H9 (cell line): ENCODE measurements at regions not wholly inside any gene's neighbourhood (a gene's known extent, or its start where the extent isn't known, plus 50 kb on each side); places are given as distances from the start of the nearest gene placed in this dataset.

Experiments
- DNase-seq: peaks from one replicate; pipeline ENCODE4 v3.0.0-alpha.2; 2017
- H2AFZ ChIP-seq: one replicate; pipeline ENCODE4 v1.6.1; 2013; ENCODE audit warnings: mild to moderate bottlenecking, low read length, control low read depth, moderate library complexity
- H2AK5ac ChIP-seq: 2 replicates; pipeline ENCODE4 v1.6.1; 2013; ENCODE audit warnings: low read length, control low read depth, mixed read lengths; ENCODE audit not compliant: insufficient read length
- H2BK120ac ChIP-seq: one replicate; pipeline ENCODE4 v1.6.1; 2013; ENCODE audit warnings: low read depth, mild to moderate bottlenecking, low read length, control low read depth, inconsistent platforms; ENCODE audit not compliant: poor library complexity, severe bottlenecking
- H2BK12ac ChIP-seq: 2 replicates; pipeline ENCODE4 v1.6.1; 2013; ENCODE audit warnings: low read length, control low read depth, mixed read lengths, low read depth; ENCODE audit not compliant: insufficient read length
- H2BK15ac ChIP-seq: 2 replicates; pipeline ENCODE4 v1.6.1; 2013; ENCODE audit warnings: low read depth, low read length, control low read depth
- H2BK20ac ChIP-seq: one replicate; pipeline ENCODE4 v1.6.1; 2013; ENCODE audit warnings: low read depth, mild to moderate bottlenecking, low read length, control low read depth, inconsistent platforms; ENCODE audit not compliant: poor library complexity, severe bottlenecking
- H2BK5ac ChIP-seq: 2 replicates; pipeline ENCODE4 v1.6.1; 2013; ENCODE audit warnings: low read length, control low read depth, mixed read lengths; ENCODE audit not compliant: insufficient read length
- H3K14ac ChIP-seq: 2 replicates; pipeline ENCODE4 v1.6.1; 2013; ENCODE audit warnings: low read length, control low read depth; ENCODE audit not compliant: insufficient read depth
- H3K18ac ChIP-seq: 2 replicates; pipeline ENCODE4 v1.6.1; 2013; ENCODE audit warnings: low read depth, mild to moderate bottlenecking, mixed read lengths, low read length, control low read depth; ENCODE audit not compliant: insufficient read length
- H3K23ac ChIP-seq: 2 replicates; pipeline ENCODE4 v1.6.1; 2013; ENCODE audit warnings: low read length, control low read depth, mixed read lengths, low read depth; ENCODE audit not compliant: insufficient read length
- H3K23me2 ChIP-seq: 2 replicates; pipeline ENCODE4 v1.6.1; 2013; ENCODE audit warnings: low read depth, mild to moderate bottlenecking, mixed read lengths, low read length, control low read depth; ENCODE audit not compliant: insufficient read length, poor library complexity, severe bottlenecking
- H3K27ac ChIP-seq: 2 replicates; pipeline ENCODE4 v1.5.1; 2013; ENCODE audit warnings: low read length, control low read depth, mixed read lengths, low read depth; ENCODE audit not compliant: insufficient read length
- H3K27me3 ChIP-seq: 2 replicates; pipeline ENCODE4 v1.6.1; 2013; ENCODE audit warnings: low read length, control low read depth, inconsistent platforms; ENCODE audit not compliant: insufficient read depth
- H3K4ac ChIP-seq: 2 replicates; pipeline ENCODE4 v1.6.1; 2013; ENCODE audit warnings: low read depth, mild to moderate bottlenecking, control low read depth, inconsistent platforms, low read length, moderate library complexity
- H3K4me1 ChIP-seq: 2 replicates; pipeline ENCODE4 v1.6.1; 2013; ENCODE audit warnings: low read length, control low read depth, inconsistent platforms; ENCODE audit not compliant: insufficient read depth
- H3K4me2 ChIP-seq: 2 replicates; pipeline ENCODE4 v1.6.1; 2013; ENCODE audit warnings: low read length, control low read depth, mixed read lengths; ENCODE audit not compliant: insufficient read length, insufficient read depth
- H3K56ac ChIP-seq: 2 replicates; pipeline ENCODE4 v1.6.1; 2013; ENCODE audit warnings: low read depth, mild to moderate bottlenecking, mixed read lengths, low read length, control low read depth; ENCODE audit not compliant: insufficient read length
- H3K79me1 ChIP-seq: 2 replicates; pipeline ENCODE4 v1.6.1; 2013; ENCODE audit warnings: low read depth, mild to moderate bottlenecking, moderate library complexity, low read length, control low read depth, inconsistent platforms; ENCODE audit not compliant: insufficient read depth, poor library complexity, severe bottlenecking
- H3K79me2 ChIP-seq: 2 replicates; pipeline ENCODE4 v1.6.1; 2013; ENCODE audit warnings: low read length, control low read depth, inconsistent platforms; ENCODE audit not compliant: insufficient read depth
- H3K9ac ChIP-seq: 2 replicates; pipeline ENCODE4 v1.6.1; 2013; ENCODE audit warnings: low read length, control low read depth, mixed read lengths; ENCODE audit not compliant: insufficient read length; ENCODE audit errors: extremely low read depth
- H3K9me3 ChIP-seq: one replicate; pipeline ENCODE4 v1.6.1; 2013; ENCODE audit warnings: low read depth, low read length, inconsistent platforms; ENCODE audit not compliant: control insufficient read depth
- H3T11ph ChIP-seq: one replicate; pipeline ENCODE4 v1.6.1; 2013; ENCODE audit warnings: mild to moderate bottlenecking, low read length, control low read depth, inconsistent platforms
- H4K20me1 ChIP-seq: one replicate; pipeline ENCODE4 v1.6.1; 2013; ENCODE audit not compliant: control insufficient read depth, insufficient read length, insufficient read depth
- H4K5ac ChIP-seq: 2 replicates; pipeline ENCODE4 v1.6.1; 2013; ENCODE audit warnings: low read depth, mild to moderate bottlenecking, mixed read lengths, low read length, control low read depth; ENCODE audit not compliant: insufficient read length
- H4K8ac ChIP-seq: replicated peaks from 2 replicates; pipeline ENCODE4 v1.6.1; 2013; ENCODE audit warnings: low read length, control low read depth, mixed read lengths, low read depth; ENCODE audit not compliant: insufficient read length
- H4K91ac ChIP-seq: 2 replicates; pipeline ENCODE4 v1.6.1; 2013; ENCODE audit warnings: low read depth, mild to moderate bottlenecking, moderate library complexity, mixed read lengths, low read length, control low read depth; ENCODE audit not compliant: insufficient read length
- H3K27ac Mint-ChIP-seq, 3 experiments: 2 replicates in 2 of 3; 3 replicates in 1 of 3; pipeline ENCODE4 v1.8.0; 2020 to 2021; ENCODE audit warnings: mixed read lengths in 3 of 3, mild to moderate bottlenecking in 1 of 3, moderate library complexity in 1 of 3
- H3K27me3 Mint-ChIP-seq: 2 replicates; pipeline ENCODE4 v1.8.0; 2021; ENCODE audit warnings: low read depth, mild to moderate bottlenecking, moderate library complexity, mixed read lengths
- H3K36me3 Mint-ChIP-seq, 3 experiments: 2 replicates in 2 of 3; 3 replicates in 1 of 3; pipeline ENCODE4 v1.8.0; 2020 to 2021; ENCODE audit warnings: low read depth in 3 of 3, mixed read lengths in 3 of 3; ENCODE audit not compliant: insufficient read depth in 1 of 3
- H3K4me1 Mint-ChIP-seq, 2 experiments: 2 replicates each; pipeline ENCODE4 v1.8.0; 2020; ENCODE audit warnings: mixed read lengths in 2 of 2
- H3K4me3 Mint-ChIP-seq, 2 experiments: 2 replicates in 1 of 2; 3 replicates in 1 of 2; pipeline ENCODE4 v1.8.0; 2020 to 2021; ENCODE audit warnings: mild to moderate bottlenecking in 2 of 2, mixed read lengths in 2 of 2, moderate library complexity in 1 of 2
- H3K9me3 Mint-ChIP-seq, 2 experiments: 2 replicates in 1 of 2; 3 replicates in 1 of 2; pipeline ENCODE4 v1.8.0; 2020; ENCODE audit warnings: mild to moderate bottlenecking in 2 of 2, mixed read lengths in 2 of 2, moderate library complexity in 1 of 2
- CTCF ChIP-seq: fragments of 200-600 bp; sonication (generic); conservative IDR thresholded peaks from 3 replicates; pipeline ENCODE4 v1.8.0; 2021; ENCODE audit warnings: antibody characterized with exemption, mild to moderate bottlenecking

- no peak overlapping the region for H4K8ac ChIP-seq
- no peak for TF ChIP-seq CTCF
- H3K27ac ChIP-seq = no peak overlapping the region
- H3K4me1 Mint-ChIP-seq = no peaks in the 10 kb centered on the region
- no peak overlapping the region for H2BK120ac ChIP-seq
- no peaks in the 10 kb centered on the region for H4K20me1 ChIP-seq
- no peak overlapping the region for H4K5ac ChIP-seq
- H3K9me3 ChIP-seq = no peaks in the 10 kb centered on the region
- H2AK5ac ChIP-seq = no peak overlapping the region
- no peak for DNase-seq
- H3K18ac ChIP-seq = no peak overlapping the region
- peaks cover 0 to 3% (median 0%) of the 10 kb centered on the region in 3 experiments; a peak in 1 of 7 replicates for H3K36me3 Mint-ChIP-seq
- no peak overlapping the region for H3K56ac ChIP-seq
- H3T11ph ChIP-seq = no peak overlapping the region
- peaks cover 11 to 23% of the 10 kb centered on the region in 2 experiments for H3K9me3 Mint-ChIP-seq
- H2AFZ ChIP-seq = no peak overlapping the region
- no peak overlapping the region for H3K9ac ChIP-seq
- no peak overlapping the region for H2BK20ac ChIP-seq
- no peaks in the 10 kb centered on the region for H3K79me2 ChIP-seq
- no peak overlapping the region for H4K91ac ChIP-seq
- no peaks in the 10 kb centered on the region; the same call in 1 of the 2 replicates for H3K27me3 Mint-ChIP-seq
- no peak overlapping the region for H3K4me3 Mint-ChIP-seq
- H3K4me1 ChIP-seq = no peaks in the 10 kb centered on the region
- H3K23me2 ChIP-seq = no peaks in the 10 kb centered on the region
- H3K23ac ChIP-seq = no peak overlapping the region
- no peak overlapping the region for H3K4ac ChIP-seq
- no peak overlapping the region for H3K4me2 ChIP-seq
- H2BK15ac ChIP-seq = no peak overlapping the region
- no peaks in the 10 kb centered on the region for H3K79me1 ChIP-seq
- no peak overlapping the region for H3K14ac ChIP-seq
- no peaks in the 10 kb centered on the region for H3K27me3 ChIP-seq
- no peak overlapping the region for H2BK12ac ChIP-seq
- H3K27ac Mint-ChIP-seq = no peak overlapping the region
- no peak overlapping the region for H2BK5ac ChIP-seq
These were observed 498.7 kb downstream of the TENT5A start for GRCh38 chr6:81253821-81254220.
